ENCODE measurements at regions not wholly inside any gene's neighbourhood (a gene's known extent, or its start where the extent isn't known, plus 50 kb on each side); places are given as distances from the start of the nearest gene placed in this dataset.

DNA sequence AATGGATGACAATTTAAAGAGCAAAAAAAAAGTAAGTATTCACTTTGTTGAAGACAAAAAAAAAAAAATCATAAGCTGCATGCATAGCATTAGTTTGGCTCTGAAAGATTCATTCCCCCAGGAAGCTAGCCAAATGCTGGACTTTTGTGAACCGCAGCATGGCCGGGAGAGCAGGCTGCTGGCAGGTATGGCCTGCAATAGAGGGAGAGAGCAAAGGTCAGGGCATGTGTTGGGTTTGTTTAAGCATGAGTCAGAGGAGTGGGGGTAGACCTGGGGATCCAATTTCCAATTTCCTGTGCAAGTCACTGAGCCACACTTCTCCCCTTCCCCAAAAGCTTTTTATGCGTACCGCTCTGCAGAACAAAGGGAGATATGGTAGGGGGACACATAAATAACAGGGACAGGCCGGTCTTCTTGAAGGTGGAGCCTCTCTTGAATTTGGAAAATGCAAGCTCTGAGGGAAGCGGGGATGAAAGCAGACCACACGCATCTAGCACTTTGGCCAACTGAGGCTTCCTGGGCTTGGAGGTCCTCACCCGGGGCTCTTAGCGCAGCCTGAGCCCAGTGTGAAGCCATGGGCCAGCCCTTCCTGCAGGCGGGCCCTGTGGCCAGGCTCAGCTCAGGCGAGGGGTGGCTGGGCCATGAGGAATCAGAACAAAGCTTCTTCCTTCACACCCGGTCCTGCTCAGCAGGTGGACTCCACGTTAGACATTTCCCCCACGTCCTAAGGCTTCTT lies 171.1 kb downstream of the TOMM20 start:
- ChIA-PET POLR2A (interaction anchor here (0.6 to 1.9 kb wide), 8 partner anchors 18 to 346 kb away, joined by 3 to 11 read pairs (median 3); no protein-coding TSS in a partner anchor), CTCF (interaction anchor here (0.5 to 3.2 kb wide), 9 partner anchors 14 to 609 kb away, joined by 3 to 10 read pairs (median 3); no protein-coding TSS in a partner anchor)
- H3K4me1 ChIP-seq (ENCODE audit: control insufficient read depth, insufficient read depth, low read length): peaks cover 28% of the 10 kb centered on the region
- no peak overlapping the region for H3K4me3 ChIP-seq (ENCODE audit: low read depth, low read length)
- H3K27ac ChIP-seq (ENCODE audit: extremely low read depth, low read depth, low read length): peak overlapping the region; percentile 65
- no peaks in the 10 kb centered on the region for H3K9me3 ChIP-seq (ENCODE audit: control insufficient read depth, insufficient read depth, low read depth, low read length)
- H3K36me3 ChIP-seq (ENCODE audit: control insufficient read depth in 2 of 2, insufficient read depth in 1 of 2, low read length in 2 of 2): no peaks in the 10 kb centered on the region
- TF ChIP-seq BCL11A (tag by site-specific recombination; IDR thresholded peaks at IDR 0.05; ENCODE audit: low read depth) (peak; percentile 85), MZF1 (tag by site-specific recombination; IDR thresholded peaks at IDR 0.05; ENCODE audit: borderline replicate concordance) (0 out of 2 replicates have a peak, but pooled peaks have one; percentile 19), ZNF785 (tag by site-specific recombination; IDR thresholded peaks at IDR 0.05) (no peak), ZNF423 (tag by site-specific recombination; IDR thresholded peaks at IDR 0.05) (no peak), ZNF555 (tag by site-specific recombination; conservative IDR thresholded peaks at IDR 0.05) (no peak), SP7 (tag by site-specific recombination; IDR thresholded peaks at IDR 0.05) (peak; percentile 90), ZFP37 (tag by site-specific recombination; IDR thresholded peaks at IDR 0.05) (no peak; the same call in 1 of the 2 replicates), ZNF133 (tag by site-specific recombination; IDR thresholded peaks at IDR 0.05) (no peak), ZNF37A (tag by site-specific recombination; IDR thresholded peaks at IDR 0.05) (no peak), IKZF3 (tag by site-specific recombination; IDR thresholded peaks at IDR 0.05) (no peak), ZNF391 (tag by site-specific recombination; IDR thresholded peaks at IDR 0.05; ENCODE audit: borderline replicate concordance, low read depth) (no peak), ZNF621 (tag by site-specific recombination; IDR thresholded peaks at IDR 0.05) (no peak), GLI2 (tag by site-specific recombination; IDR thresholded peaks at IDR 0.05; ENCODE audit: borderline replicate concordance, low read depth) (no peak), ZNF366 (tag by site-specific recombination; conservative IDR thresholded peaks at IDR 0.05) (peak; percentile 82), ZNF704 (tag by site-specific recombination; IDR thresholded peaks at IDR 0.05) (no peak), ZIC2 (tag by site-specific recombination; IDR thresholded peaks at IDR 0.05) (no peak), SP2 (tag by site-specific recombination; IDR thresholded peaks at IDR 0.05) (peak; percentile 49; the same call in 1 of the 2 replicates), YY1 (tag by site-specific recombination; IDR thresholded peaks at IDR 0.05) (no peak), ZNF2 (tag by site-specific recombination; IDR thresholded peaks at IDR 0.05) (0 out of 2 replicates have a peak, but pooled peaks have one; percentile 29), HOXC10 (CRISPR knock-in tag; IDR thresholded peaks at IDR 0.05) (no peak), ZNF280D (tag by site-specific recombination; IDR thresholded peaks at IDR 0.05) (no peak), ZSCAN23 (tag by site-specific recombination; IDR thresholded peaks at IDR 0.05) (peak; percentile 71), ZFP41 (tag by site-specific recombination; IDR thresholded peaks at IDR 0.05; ENCODE audit: borderline replicate concordance) (no peak), ZNF114 (tag by site-specific recombination; IDR thresholded peaks at IDR 0.05) (no peak)
- TF ChIP-seq, protein P1, sequence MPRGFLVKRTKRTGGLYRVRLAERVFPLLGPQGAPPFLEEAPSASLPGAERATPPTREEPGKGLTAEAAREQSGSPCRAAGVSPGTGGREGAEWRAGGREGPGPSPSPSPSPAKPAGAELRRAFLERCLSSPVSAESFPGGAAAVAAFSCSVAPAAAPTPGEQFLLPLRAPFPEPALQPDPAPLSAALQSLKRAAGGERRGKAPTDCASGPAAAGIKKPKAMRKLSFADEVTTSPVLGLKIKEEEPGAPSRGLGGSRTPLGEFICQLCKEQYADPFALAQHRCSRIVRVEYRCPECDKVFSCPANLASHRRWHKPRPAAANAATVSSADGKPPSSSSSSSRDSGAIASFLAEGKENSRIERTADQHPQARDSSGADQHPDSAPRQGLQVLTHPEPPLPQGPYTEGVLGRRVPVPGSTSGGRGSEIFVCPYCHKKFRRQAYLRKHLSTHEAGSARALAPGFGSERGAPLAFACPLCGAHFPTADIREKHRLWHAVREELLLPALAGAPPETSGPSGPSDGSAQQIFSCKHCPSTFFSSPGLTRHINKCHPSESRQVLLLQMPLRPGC (tag by site-specific recombination; IDR thresholded peaks at IDR 0.05): peak; percentile 64; the same call in 1 of the 2 replicates
- TF ChIP-seq, protein P2, sequence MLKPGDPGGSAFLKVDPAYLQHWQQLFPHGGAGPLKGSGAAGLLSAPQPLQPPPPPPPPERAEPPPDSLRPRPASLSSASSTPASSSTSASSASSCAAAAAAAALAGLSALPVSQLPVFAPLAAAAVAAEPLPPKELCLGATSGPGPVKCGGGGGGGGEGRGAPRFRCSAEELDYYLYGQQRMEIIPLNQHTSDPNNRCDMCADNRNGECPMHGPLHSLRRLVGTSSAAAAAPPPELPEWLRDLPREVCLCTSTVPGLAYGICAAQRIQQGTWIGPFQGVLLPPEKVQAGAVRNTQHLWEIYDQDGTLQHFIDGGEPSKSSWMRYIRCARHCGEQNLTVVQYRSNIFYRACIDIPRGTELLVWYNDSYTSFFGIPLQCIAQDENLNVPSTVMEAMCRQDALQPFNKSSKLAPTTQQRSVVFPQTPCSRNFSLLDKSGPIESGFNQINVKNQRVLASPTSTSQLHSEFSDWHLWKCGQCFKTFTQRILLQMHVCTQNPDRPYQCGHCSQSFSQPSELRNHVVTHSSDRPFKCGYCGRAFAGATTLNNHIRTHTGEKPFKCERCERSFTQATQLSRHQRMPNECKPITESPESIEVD (tag by site-specific recombination; IDR thresholded peaks at IDR 0.05): no peak
- TF ChIP-seq, protein P3, sequence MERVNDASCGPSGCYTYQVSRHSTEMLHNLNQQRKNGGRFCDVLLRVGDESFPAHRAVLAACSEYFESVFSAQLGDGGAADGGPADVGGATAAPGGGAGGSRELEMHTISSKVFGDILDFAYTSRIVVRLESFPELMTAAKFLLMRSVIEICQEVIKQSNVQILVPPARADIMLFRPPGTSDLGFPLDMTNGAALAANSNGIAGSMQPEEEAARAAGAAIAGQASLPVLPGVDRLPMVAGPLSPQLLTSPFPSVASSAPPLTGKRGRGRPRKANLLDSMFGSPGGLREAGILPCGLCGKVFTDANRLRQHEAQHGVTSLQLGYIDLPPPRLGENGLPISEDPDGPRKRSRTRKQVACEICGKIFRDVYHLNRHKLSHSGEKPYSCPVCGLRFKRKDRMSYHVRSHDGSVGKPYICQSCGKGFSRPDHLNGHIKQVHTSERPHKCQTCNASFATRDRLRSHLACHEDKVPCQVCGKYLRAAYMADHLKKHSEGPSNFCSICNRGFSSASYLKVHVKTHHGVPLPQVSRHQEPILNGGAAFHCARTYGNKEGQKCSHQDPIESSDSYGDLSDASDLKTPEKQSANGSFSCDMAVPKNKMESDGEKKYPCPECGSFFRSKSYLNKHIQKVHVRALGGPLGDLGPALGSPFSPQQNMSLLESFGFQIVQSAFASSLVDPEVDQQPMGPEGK (tag by site-specific recombination; IDR thresholded peaks at IDR 0.05): peak; percentile 79

Data from HEK293 (cell line).